Heart left ventricle (tissue), 13 donors: ENCODE measurements at regions not wholly inside any gene's neighbourhood (a gene's known extent, or its start where the extent isn't known, plus 50 kb on each side); places are given as distances from the start of the nearest gene placed in this dataset.

Experiments used
- POLR2A ChIP-seq, 2 donors: fragments of 450-650 bp; IDR thresholded peaks; one replicate each; pipeline ENCODE4 v1.6.1; 2017; ENCODE audit warnings: antibody characterized with exemption in 2 of 2, mild to moderate bottlenecking in 2 of 2, moderate library complexity in 2 of 2
- TF ChIP-seq, protein P1 (sequence below), 12 donors: fragments of 200-600 bp; sonication (generic) in 4 of 12; IDR thresholded peaks; one replicate each; pipeline versions ENCODE4 v1.5.0 to v1.8.0; 2018 to 2022; ENCODE audit warnings: antibody characterized with exemption in 12 of 12, mild to moderate bottlenecking in 5 of 12
- donor health status: ischemic (EF 13 %, LVEDD 7.1; RV severe dilation, severe dysfunction).
- donor health status: DM: no; HTN: yes; CAD: no.
- donor health status: DM: no; HTN: no; CAD: no.
- donor health status: ischemic (EF 25% LVEDD 6.9; RV normal size, moderate dysfunction).
- donor health status: ischemic (EF 25% LVEDD 5.7; RV mildly dilated, moderate dysfunction).
- donor health status: ischemic (EF 35%, LVEDD 5.7; RV mildly dilated, moderate dysfunction).
- donor health status: nonischemic (EF 11% LVEDD 7.7; RV severe dilation, severe dysfunction).
- donor health status: DM: yes; HTN: yes; CAD: no.
- donor health status: PGD.
- donor health status: ischemic (EF 29% LVEDD 5.4; RV normal size, mild dysfunction).
- donor health status: nonischemic (EF 23%, LVEDD 6.1; RV moderate dilation, normal function).

- TF ChIP-seq, protein P1, sequence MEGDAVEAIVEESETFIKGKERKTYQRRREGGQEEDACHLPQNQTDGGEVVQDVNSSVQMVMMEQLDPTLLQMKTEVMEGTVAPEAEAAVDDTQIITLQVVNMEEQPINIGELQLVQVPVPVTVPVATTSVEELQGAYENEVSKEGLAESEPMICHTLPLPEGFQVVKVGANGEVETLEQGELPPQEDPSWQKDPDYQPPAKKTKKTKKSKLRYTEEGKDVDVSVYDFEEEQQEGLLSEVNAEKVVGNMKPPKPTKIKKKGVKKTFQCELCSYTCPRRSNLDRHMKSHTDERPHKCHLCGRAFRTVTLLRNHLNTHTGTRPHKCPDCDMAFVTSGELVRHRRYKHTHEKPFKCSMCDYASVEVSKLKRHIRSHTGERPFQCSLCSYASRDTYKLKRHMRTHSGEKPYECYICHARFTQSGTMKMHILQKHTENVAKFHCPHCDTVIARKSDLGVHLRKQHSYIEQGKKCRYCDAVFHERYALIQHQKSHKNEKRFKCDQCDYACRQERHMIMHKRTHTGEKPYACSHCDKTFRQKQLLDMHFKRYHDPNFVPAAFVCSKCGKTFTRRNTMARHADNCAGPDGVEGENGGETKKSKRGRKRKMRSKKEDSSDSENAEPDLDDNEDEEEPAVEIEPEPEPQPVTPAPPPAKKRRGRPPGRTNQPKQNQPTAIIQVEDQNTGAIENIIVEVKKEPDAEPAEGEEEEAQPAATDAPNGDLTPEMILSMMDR (IDR thresholded peaks at IDR 0.05): no peak
- no peak for TF ChIP-seq POLR2A (IDR thresholded peaks at IDR 0.05)
These were observed 832.9 kb upstream of the FANCL start for GRCh38 chr2:59074071-59074470.
